ENCODE measurements at regions not wholly inside any gene's neighbourhood (a gene's known extent, or its start where the extent isn't known, plus 50 kb on each side); places are given as distances from the start of the nearest gene placed in this dataset.

DNA sequence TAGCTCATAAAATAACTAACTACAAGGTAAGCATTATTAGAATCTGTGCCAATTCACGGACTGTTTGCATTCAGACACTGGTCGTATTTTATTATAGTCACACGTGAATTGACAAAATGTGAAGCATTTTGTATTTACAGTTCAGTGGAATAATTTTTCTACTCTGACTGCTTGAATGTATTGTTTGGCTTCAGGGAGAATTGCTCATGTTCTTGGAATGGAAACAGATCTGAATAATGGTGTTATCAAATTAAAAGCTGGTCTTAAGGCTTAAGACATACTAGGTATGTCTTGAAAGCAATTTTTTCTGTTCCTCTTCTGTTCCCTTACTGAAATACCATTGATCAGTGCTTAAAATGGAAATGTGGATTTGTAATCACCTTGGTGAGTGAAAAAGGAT is 543.7 kb upstream of the TLE4 start:
- Histone ChIP-seq H3K4me3 (no peak overlapping the region), H3K4me1 (no peaks in the 10 kb centered on the region), H3K9me3 (no peaks in the 10 kb centered on the region), H3K36me3 (no peaks in the 10 kb centered on the region), H3K27ac (no peak overlapping the region), H3K27me3 (no peaks in the 10 kb centered on the region)
- DNase-seq: no peak
- WGBS, 2 donors (ENCODE audit: low coverage in 1 of 2): 34 to 43% methylated on average over 3 of the region's 3 CpGs
- TF ChIP-seq, protein P1, sequence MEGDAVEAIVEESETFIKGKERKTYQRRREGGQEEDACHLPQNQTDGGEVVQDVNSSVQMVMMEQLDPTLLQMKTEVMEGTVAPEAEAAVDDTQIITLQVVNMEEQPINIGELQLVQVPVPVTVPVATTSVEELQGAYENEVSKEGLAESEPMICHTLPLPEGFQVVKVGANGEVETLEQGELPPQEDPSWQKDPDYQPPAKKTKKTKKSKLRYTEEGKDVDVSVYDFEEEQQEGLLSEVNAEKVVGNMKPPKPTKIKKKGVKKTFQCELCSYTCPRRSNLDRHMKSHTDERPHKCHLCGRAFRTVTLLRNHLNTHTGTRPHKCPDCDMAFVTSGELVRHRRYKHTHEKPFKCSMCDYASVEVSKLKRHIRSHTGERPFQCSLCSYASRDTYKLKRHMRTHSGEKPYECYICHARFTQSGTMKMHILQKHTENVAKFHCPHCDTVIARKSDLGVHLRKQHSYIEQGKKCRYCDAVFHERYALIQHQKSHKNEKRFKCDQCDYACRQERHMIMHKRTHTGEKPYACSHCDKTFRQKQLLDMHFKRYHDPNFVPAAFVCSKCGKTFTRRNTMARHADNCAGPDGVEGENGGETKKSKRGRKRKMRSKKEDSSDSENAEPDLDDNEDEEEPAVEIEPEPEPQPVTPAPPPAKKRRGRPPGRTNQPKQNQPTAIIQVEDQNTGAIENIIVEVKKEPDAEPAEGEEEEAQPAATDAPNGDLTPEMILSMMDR (IDR thresholded peaks at IDR 0.05): no peak
- TF ChIP-seq EP300 (IDR thresholded peaks at IDR 0.05; ENCODE audit: low read depth) (no peak), POLR2A (IDR thresholded peaks at IDR 0.05) (no peak), POLR2AphosphoS5 (IDR thresholded peaks at IDR 0.05) (no peak)
- in situ Hi-C loops (cut with MboI; ENCODE audit: low pct_ligation_motif_present in 1 of 4, low pct_unique_long_range_greater_than_20kb in 1 of 4, low sequenced_read_pairs in 3 of 4): no loop called here
- intact Hi-C loops (cut with DNase I; ENCODE audit: low total_unique reads): no loop called here

DNA sequence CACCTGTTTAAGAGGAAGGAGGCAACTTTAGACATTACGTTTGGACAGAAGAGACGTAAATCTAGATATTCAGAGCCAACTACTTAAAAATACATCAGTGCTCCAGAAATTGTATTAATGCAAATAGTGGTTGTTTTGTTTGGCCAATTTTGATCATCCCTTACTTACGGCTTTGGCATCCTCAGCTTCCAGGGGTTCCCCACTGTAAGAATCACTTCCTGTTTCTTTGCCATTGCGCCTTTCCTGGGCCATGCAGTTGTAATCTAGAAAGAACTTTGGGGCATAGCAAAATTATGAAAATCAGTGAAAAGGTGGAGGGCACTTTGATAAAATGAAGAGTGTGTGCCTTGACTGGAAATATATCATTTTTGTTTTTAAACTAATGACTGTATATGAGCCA is 537.2 kb upstream of the TLE4 start:
- intact Hi-C loops (cut with DNase I; ENCODE audit: low total_unique reads) (no loop called here), in situ Hi-C loops (cut with MboI; ENCODE audit: low pct_ligation_motif_present in 1 of 4, low pct_unique_long_range_greater_than_20kb in 1 of 4, low sequenced_read_pairs in 3 of 4) (no loop called here)
- Histone ChIP-seq H3K9me3 (no peaks in the 10 kb centered on the region), H3K27ac (no peak overlapping the region), H3K4me1 (no peaks in the 10 kb centered on the region), H3K27me3 (no peaks in the 10 kb centered on the region), H3K4me3 (no peak overlapping the region), H3K36me3 (no peaks in the 10 kb centered on the region)
- WGBS, 2 donors (ENCODE audit: low coverage in 1 of 2): 82 to 91% methylated on average over 4 of the region's 4 CpGs
- TF ChIP-seq, protein P1 (IDR thresholded peaks at IDR 0.05): no peak
- no peak for TF ChIP-seq EP300 (IDR thresholded peaks at IDR 0.05; ENCODE audit: low read depth)
- no peak for TF ChIP-seq POLR2A (IDR thresholded peaks at IDR 0.05)
- no peak for TF ChIP-seq POLR2AphosphoS5 (IDR thresholded peaks at IDR 0.05)
- no peak for DNase-seq

DNA sequence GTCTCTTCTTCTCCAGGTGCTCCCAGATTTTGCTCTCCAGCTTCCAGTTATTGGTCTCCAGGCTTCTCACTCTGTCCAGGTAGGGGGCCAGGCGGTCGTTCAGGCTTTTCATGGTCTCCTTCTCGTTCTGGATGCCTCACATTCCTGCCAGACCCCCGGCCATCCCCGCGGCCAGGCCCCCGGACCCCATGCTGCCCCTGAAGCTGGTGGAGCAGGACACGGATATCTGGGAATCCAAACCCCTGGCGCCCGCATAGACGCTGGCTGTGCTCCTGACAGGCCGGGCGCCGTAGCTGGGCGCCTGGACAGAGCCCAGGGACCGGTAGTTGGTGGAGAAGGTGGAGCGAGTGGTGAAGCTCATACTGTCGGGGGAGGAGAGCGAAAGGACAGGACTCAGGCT is 534.4 kb upstream of the TLE4 start:
- H3K36me3 ChIP-seq: no peaks in the 10 kb centered on the region
- intact Hi-C loops (cut with DNase I; ENCODE audit: low total_unique reads) (no loop called here), in situ Hi-C loops (cut with MboI; ENCODE audit: low pct_ligation_motif_present in 1 of 4, low pct_unique_long_range_greater_than_20kb in 1 of 4, low sequenced_read_pairs in 3 of 4) (no loop called here)
- no peaks in the 10 kb centered on the region for H3K27me3 ChIP-seq
- H3K27ac ChIP-seq: no peak overlapping the region
- 90 to 91% methylated on average over 10 to 19 of the region's 19 CpGs for WGBS, 2 donors (ENCODE audit: low coverage in 1 of 2)
- TF ChIP-seq EP300 (IDR thresholded peaks at IDR 0.05; ENCODE audit: low read depth) (no peak), POLR2AphosphoS5 (IDR thresholded peaks at IDR 0.05) (no peak), POLR2A (IDR thresholded peaks at IDR 0.05) (no peak)
- TF ChIP-seq, protein P1 (IDR thresholded peaks at IDR 0.05): no peak
- no peaks in the 10 kb centered on the region for H3K4me1 ChIP-seq
- no peak overlapping the region for H3K4me3 ChIP-seq
- H3K9me3 ChIP-seq: no peaks in the 10 kb centered on the region
- DNase-seq: no peak

DNA sequence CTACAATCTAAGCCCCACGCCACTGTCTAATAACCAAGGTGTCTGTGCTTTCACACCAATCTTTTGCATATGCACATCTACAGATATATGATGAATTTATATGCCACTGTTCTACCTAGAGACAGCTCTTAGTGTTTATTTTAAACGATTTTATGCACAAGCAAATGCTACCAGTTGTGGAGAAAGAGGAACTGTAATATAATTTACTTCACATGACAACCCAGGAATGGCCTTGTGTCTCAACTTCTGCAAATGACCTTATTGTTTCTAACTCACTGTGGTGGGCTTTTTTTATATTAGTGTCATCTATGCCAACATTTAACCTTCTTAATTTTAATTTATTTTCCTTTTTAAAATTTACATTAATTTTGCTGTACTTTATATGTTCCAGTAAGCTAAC is 531.1 kb upstream of the TLE4 start:
- TF ChIP-seq POLR2AphosphoS5 (IDR thresholded peaks at IDR 0.05) (no peak), EP300 (IDR thresholded peaks at IDR 0.05; ENCODE audit: low read depth) (no peak), POLR2A (IDR thresholded peaks at IDR 0.05) (no peak)
- TF ChIP-seq, protein P1 (IDR thresholded peaks at IDR 0.05): no peak
- no peaks in the 10 kb centered on the region for H3K9me3 ChIP-seq
- intact Hi-C loops (cut with DNase I; ENCODE audit: low total_unique reads) (no loop called here), in situ Hi-C loops (cut with MboI; ENCODE audit: low pct_ligation_motif_present in 1 of 4, low pct_unique_long_range_greater_than_20kb in 1 of 4, low sequenced_read_pairs in 3 of 4) (no loop called here)
- no peaks in the 10 kb centered on the region for H3K4me1 ChIP-seq
- no peak for DNase-seq
- no peaks in the 10 kb centered on the region for H3K36me3 ChIP-seq
- no peaks in the 10 kb centered on the region for H3K27me3 ChIP-seq
- no peak overlapping the region for H3K27ac ChIP-seq
- WGBS, 2 donors (ENCODE audit: low coverage in 1 of 2): 25 to 44% methylated on average over 2 of the region's 2 CpGs
- no peak overlapping the region for H3K4me3 ChIP-seq

Measured in transverse colon (tissue), 4 donors.